Glomerular visceral epithelial cell (primary cell): ENCODE measurements at regions not wholly inside any gene's neighbourhood (a gene's known extent, or its start where the extent isn't known, plus 50 kb on each side); places are given as distances from the start of the nearest gene placed in this dataset.
"Not testable (repeated sequence)": the region's sequence is repeated elsewhere in the genome, so short reads cannot be mapped to it uniquely, and the experiment has no call there.

Experiments used
- DNase-seq: peaks from one replicate; pipeline ENCODE4 v3.0.0-alpha.2; 2016; ENCODE audit errors: extremely low spot score

- DNase-seq: no peak
Observed at GRCh38 chr12:115898670-115899069, 378.8 kb downstream of the MED13L start.

DNA sequence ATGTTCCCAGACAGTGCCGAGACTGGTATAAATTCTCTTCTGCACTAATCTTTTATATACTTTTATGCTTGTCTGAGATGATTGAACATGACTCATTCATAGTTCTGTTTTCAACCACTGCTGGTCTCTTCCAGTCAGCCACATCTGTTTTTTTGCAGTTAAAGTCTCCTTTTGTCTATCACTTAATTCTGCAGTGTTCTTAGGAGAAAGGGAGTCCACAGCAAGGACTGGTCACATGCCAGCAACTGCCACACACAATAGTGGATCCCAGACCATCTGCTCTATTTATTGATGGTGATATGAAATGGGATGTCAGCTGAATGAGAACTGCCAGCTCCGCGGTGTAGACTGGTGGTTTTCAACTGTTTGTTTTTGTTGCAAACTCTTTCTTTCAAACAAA lies 379.8 kb downstream of the MED13L start:
- DNase-seq: no peak

- no peak for DNase-seq
Observed at GRCh38 chr12:115895247-115895646, 382.2 kb downstream of the MED13L start.

DNA sequence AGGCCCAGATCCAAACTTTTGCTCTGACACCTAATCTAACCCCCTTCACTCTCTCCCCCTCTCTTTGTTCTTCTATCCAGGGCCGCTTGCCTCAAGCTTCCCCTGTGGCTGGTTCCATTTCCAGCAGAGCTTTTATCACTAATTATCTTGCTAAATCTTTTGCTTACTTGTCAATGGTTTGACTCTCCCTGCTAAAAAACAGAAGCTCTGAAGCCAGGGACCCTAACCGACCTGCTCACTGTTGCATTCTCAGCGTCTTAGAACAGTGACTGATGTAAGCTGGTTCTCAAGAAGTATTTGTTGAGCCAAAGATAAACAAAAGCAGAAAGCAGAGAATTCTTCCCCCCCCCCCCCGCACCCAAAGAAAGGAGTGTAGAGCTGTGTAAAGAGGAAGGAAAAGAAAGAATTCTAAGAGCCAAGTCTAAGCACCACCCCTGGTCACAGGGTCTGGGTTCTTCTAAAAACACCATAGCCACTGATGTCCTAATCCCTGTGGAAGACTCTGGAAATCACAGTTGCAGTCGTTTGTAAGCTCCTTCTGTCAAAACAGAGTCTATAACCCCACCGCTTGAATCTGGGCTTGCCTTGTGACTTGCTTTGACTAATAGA lies 385.8 kb downstream of the MED13L start:
- no peak for DNase-seq

- DNase-seq: no peak
Observed at GRCh38 chr12:115886666-115887065, 390.8 kb downstream of the MED13L start.

DNA sequence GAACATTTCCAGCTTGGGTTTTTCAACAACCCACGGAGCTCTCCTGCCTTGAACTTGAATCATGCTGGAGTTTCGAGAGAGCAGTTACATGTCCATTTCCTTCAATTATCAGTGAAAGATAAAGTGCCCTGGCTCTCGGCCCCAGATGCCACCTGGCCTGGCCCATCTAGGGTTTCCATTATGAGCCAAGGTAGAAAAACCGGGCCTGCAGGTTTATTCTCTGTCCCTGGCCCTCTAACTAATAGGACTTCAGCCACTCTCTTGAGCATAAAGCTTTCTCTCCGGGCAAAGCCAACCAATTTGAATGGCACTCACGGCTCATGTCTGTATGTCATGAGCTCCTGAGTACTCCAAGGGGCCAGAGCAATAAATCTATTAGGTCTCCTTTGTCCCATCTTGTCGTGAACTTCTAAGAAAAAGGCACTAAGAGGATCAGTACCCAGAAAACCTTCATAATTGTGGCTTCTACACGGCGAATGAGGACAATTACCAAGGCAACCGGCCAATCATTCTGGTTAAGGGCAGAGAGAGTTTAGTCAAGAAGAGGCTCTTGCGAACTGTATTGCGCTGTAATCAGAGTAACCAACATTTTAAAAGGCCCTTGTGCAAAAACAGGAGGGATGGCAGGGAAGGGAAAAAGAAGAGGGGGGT lies 392.3 kb downstream of the MED13L start:
- no peak for DNase-seq

- no peak for DNase-seq
Observed at GRCh38 chr12:115882936-115883335, 394.6 kb downstream of the MED13L start.

GRCh38 chr12:115880238-115880637 lies 397.3 kb downstream of the MED13L start:
- DNase-seq: no peak

DNA sequence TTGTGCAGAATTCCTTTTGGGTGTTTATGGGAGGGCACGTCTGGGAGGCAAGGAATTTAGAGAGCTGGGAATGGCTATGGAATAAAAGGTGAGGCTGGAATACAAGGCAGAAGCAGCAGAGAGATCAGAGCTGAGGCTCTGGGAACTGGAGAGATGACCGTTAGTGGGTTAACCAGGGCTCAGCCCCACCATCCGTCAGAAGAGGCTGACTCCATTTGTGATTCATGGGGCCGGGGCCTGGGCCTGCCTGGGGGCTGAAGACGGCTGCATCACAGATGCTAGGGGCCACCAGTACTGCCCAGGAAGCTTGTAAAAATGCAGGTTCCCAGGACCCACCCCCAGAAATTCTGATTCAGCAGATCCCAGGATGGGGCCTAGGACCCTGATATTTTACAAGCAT lies 398.1 kb downstream of the MED13L start:
- no peak for DNase-seq

DNA sequence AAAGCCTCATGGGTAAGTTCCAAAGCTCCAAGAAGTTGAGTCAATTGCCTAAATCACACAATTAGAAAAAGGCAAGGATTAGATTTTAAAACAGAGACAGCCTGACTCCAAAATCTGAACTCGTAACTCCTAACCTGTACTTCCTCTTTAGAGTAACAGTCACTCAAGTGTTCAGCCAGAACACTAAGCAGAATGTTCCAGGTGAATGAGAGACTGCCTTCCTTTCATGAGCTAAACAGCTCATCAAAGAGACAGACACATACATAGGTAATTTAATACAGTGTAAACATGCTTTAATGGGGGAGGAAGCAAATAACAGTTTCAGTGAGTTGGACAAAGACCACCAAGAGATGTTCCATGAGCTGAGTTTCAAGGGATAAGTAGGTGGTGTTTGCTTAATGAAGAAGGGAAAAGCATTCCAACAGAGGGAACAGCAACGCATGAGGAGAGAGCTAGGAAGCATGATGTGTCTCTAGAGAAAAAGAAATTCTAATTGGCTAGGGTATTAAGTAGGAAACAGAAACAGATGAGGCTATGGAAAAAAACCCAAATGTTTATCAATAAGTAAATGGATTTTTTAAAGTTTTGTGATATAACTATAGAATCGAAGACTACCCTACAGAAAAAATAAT lies 403.9 kb downstream of the MED13L start:
- DNase-seq: no peak

DNA sequence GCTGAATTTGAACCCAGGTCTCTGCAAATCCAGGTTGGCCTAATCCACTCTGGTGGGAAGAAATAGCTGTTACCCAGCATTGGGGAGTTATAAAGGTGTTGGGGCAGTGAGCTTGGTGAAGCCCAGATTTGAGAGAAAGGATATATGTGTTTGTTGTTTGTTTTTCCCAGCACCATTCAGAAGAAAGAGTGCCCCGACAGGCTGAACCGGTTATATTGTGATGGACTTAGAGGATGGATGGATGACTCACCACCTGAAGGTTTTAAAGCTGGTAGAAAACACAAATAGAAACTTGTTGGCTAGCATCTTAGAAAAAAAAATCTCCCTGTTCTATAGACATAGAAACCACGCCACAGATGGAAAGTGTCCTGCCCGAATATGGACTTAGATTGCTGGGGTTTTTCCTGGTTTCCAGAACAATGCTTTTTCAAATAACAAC lies 404.6 kb downstream of the MED13L start:
- no peak for DNase-seq

GRCh38 chr12:115872212-115872611 lies 405.3 kb downstream of the MED13L start:
- no peak for DNase-seq

DNA sequence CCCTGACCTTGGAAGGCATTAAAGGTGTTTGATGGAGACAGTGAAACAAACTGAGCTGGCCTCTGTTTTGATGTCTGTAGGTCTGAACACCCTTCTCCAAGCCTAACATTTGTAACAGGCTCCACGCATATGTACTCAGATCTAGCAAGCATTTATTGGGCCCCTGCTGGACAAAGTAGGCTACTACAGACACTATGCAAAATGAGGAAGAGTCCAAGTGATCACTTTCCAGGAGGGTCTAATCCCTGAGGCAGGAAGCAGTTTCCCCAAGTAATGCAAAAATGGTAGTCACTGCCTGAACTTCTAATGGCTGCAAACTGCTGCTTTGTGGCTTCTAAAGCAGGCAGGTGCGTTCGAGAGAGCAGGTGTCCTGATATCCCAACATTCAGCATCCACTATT lies 405.8 kb downstream of the MED13L start:
- peak; percentile 4 for DNase-seq

GRCh38 chr12:115870510-115870909 lies 407.0 kb downstream of the MED13L start:
- no peak for DNase-seq

DNA sequence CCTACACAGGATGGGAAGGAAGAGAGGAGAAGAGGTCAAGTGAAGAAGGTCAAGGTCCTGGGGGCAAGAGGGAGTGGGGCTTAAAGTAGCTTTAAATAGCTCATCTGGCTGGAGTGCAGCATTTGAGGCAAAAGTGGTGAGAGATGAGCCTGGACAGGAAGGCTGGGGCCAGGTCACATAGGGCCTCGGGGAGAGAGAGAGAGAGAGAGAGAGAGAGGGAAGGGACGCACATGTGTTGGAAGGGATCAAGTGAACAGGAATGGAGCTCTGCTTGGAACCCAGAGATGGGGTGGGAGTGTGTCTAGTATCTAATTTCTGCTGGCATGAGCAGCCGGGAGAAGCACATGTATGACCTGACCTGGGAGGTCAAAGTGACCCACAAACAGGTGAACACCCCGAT lies 407.5 kb downstream of the MED13L start:
- no peak for DNase-seq

- no peak for DNase-seq
Observed at GRCh38 chr12:115869604-115870003, 407.9 kb downstream of the MED13L start.

GRCh38 chr12:115868624-115869023 lies 408.9 kb downstream of the MED13L start:
- no peak for DNase-seq

DNA sequence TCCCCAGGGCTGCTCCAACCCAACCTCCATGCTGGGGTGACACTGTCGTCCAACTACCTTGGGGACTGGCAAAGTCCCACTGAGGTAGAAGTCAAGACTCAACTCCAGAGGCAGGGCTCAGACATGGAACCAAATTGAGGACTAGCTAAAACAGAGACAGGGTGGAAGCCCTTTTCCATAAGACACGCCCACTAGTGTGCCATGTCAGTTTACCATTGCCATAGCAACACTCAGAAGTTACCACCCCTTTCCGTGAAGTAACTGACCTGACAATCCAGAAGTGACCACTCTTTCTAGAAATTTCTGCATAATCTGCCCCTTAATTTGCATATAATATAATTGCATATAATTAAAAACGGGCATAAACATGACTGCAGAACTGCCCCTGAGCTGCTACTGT lies 409.6 kb downstream of the MED13L start:
- DNase-seq: no peak

DNA sequence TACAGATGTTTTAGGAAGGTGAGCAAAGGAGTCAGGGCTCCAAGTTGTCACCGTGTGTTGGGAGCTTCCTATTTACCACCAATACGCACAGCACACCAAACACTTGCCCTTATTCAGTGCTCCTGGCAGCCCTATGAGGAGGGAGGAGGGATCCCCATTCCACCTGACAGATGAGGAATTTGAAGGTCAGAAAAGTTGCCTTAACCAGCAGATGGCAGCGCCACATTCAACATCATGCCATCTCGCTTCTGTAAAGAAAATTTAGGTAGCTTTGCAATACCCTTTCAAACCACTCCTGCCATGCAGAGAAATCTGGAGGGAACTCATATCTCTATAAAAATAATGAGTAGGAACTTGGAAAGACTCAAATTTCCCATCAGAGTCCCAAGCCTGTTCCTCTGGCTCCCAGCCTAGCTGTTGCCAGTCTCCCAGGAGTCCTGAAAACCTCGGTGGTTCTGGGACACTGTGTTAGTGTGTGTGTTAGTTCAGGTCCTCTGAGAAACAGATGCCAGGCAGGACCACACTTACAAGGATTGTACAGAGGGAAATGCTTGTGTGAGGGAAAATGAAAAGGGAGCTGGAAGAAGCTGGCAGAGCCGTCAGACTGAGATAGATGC lies 410.5 kb downstream of the MED13L start:
- DNase-seq: no peak

GRCh38 chr12:115866281-115866680 lies 411.2 kb downstream of the MED13L start:
- DNase-seq: not testable (repeated sequence)

DNA sequence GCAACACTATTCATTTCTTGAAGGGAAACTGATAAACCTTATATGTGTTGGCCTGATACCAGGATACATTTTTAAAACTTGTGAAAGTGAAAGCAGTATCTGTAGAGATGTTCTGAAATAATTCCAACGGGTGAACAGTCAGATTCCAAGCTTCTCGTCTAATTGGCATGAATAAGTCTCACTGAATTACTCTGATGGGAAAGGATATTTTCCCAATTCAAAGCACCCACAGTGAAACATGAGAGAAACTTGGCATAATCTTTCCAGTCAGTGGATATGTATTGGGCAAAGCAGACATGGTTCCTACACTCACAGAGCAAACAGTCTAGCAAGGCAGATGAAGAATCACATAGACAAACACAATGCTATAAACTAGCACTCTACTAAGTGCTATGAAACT lies 413.1 kb downstream of the MED13L start:
- no peak for DNase-seq

DNA sequence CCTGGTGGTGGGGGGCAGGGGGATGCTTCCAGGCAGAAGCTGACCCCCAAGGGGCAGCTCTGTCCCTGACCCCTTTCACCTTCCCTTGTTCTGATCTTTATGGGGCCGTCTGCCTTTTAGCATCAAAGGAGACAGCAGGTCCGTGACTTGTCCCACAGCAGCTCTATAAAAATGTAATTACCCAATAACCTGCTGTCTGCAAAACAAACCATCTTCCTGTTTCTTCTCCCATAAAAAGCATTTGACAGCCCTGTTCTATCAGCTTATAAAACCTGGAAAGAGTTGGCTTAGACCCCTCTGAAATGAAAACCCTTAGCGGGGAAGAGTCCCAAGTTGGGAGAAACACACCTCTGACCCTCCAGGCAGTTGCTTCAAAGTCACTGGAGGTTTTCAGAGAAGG lies 416.9 kb downstream of the MED13L start:
- no peak for DNase-seq

DNA sequence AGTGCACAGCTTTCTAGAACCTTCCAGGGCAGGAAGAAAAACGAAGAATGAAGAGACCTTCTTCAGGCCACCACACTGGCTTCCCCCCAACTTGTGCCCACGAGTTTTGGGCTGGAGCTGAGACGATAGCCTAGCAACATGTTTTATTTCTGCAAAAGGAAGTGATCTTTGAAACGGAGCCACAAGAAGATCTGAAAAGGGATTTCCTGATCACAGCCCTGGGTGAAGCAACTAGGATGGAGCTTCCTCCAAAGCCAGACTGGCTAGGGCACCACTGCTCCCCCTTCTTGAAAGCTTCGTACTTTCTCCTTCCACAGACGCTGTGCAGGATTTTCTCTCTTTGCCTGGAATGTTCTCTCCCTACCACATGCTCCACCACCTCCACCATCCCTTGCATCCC lies 418.3 kb downstream of the MED13L start:
- no peak for DNase-seq
